Nephron (organoid): ENCODE measurements at regions not wholly inside any gene's neighbourhood (a gene's known extent, or its start where the extent isn't known, plus 50 kb on each side); places are given as distances from the start of the nearest gene placed in this dataset.
"Not testable (repeated sequence)": the region's sequence is repeated elsewhere in the genome, so short reads cannot be mapped to it uniquely, and the experiment has no call there.

Source experiments
- H3K27ac Mint-ChIP-seq, 3 experiments: 2 replicates each; pipeline ENCODE4 v1.8.0; 2020; ENCODE audit warnings: mixed read lengths in 3 of 3, mild to moderate bottlenecking in 2 of 3, moderate library complexity in 1 of 3
- H3K27me3 Mint-ChIP-seq: 2 replicates; pipeline ENCODE4 v1.8.0; 2021; ENCODE audit warnings: low read depth, mild to moderate bottlenecking, moderate library complexity, mixed read lengths
- H3K36me3 Mint-ChIP-seq: 2 replicates; pipeline ENCODE4 v1.8.0; 2020; ENCODE audit warnings: low read depth, mixed read lengths
- H3K4me1 Mint-ChIP-seq: 2 replicates; pipeline ENCODE4 v1.8.0; 2020; ENCODE audit warnings: mixed read lengths
- H3K4me3 Mint-ChIP-seq, 3 experiments: 2 replicates each; pipeline ENCODE4 v1.8.0; 2020; ENCODE audit warnings: mild to moderate bottlenecking in 3 of 3, mixed read lengths in 3 of 3, moderate library complexity in 2 of 3
- H3K9me3 Mint-ChIP-seq: 2 replicates; pipeline ENCODE4 v1.8.0; 2020; ENCODE audit warnings: mixed read lengths
- CTCF ChIP-seq, 3 experiments: fragments of 200-600 bp; sonication (generic); IDR thresholded peaks; one replicate each; pipeline ENCODE4 v1.5.0; 2021; ENCODE audit warnings: antibody characterized with exemption in 3 of 3; ENCODE audit not compliant: unreplicated experiment in 3 of 3

- no peak for TF ChIP-seq CTCF (IDR thresholded peaks at IDR 0.05; ENCODE audit: unreplicated experiment in 3 of 3)
- Mint-ChIP-seq H3K27me3 (peaks cover 6% of the 10 kb centered on the region), H3K9me3 (peaks cover 10% of the 10 kb centered on the region), H3K27ac (no peak overlapping the region), H3K4me3 (no peak overlapping the region), H3K36me3 (no peaks in the 10 kb centered on the region), H3K4me1 (no peaks in the 10 kb centered on the region)
These were observed 130.1 kb upstream of the EGR2 start for GRCh38 chr10:62946278-62946677.

- TF ChIP-seq CTCF (IDR thresholded peaks at IDR 0.05; ENCODE audit: unreplicated experiment in 3 of 3) = no peak
- Mint-ChIP-seq H3K9me3 (peaks cover 4% of the 10 kb centered on the region), H3K4me1 (peaks cover 8% of the 10 kb centered on the region), H3K27ac (no peak overlapping the region), H3K36me3 (no peaks in the 10 kb centered on the region), H3K4me3 (no peak overlapping the region), H3K27me3 (peaks cover 3% of the 10 kb centered on the region)
These were observed 123.5 kb upstream of the EGR2 start for GRCh38 chr10:62939698-62940097.

GRCh38 chr10:62938672-62939071 lies 122.5 kb upstream of the EGR2 start:
- no peak for TF ChIP-seq CTCF (IDR thresholded peaks at IDR 0.05; ENCODE audit: unreplicated experiment in 3 of 3)
- H3K4me1 Mint-ChIP-seq = peaks cover 12% of the 10 kb centered on the region
- no peak overlapping the region for H3K4me3 Mint-ChIP-seq
- peaks cover 4% of the 10 kb centered on the region for H3K9me3 Mint-ChIP-seq
- no peaks in the 10 kb centered on the region for H3K36me3 Mint-ChIP-seq
- peak overlapping the region in 2 of 3 experiments; percentile 3 to 5 for H3K27ac Mint-ChIP-seq
- H3K27me3 Mint-ChIP-seq = no peaks in the 10 kb centered on the region

GRCh38 chr10:62937674-62938073 lies 121.5 kb upstream of the EGR2 start:
- Mint-ChIP-seq H3K9me3 (peaks cover 4% of the 10 kb centered on the region), H3K27ac (no peak overlapping the region), H3K4me1 (peaks cover 12% of the 10 kb centered on the region), H3K36me3 (no peaks in the 10 kb centered on the region), H3K4me3 (no peak overlapping the region), H3K27me3 (no peaks in the 10 kb centered on the region)
- no peak for TF ChIP-seq CTCF (IDR thresholded peaks at IDR 0.05; ENCODE audit: unreplicated experiment in 3 of 3)

GRCh38 chr10:62935022-62935421 lies 118.9 kb upstream of the EGR2 start:
- no peak for TF ChIP-seq CTCF (IDR thresholded peaks at IDR 0.05; ENCODE audit: unreplicated experiment in 3 of 3)
- Mint-ChIP-seq H3K27ac (peak overlapping the region in 2 of 3 experiments; percentile 19 to 53), H3K36me3 (no peaks in the 10 kb centered on the region), H3K27me3 (no peaks in the 10 kb centered on the region), H3K4me3 (no peak overlapping the region), H3K4me1 (peaks cover 12% of the 10 kb centered on the region), H3K9me3 (peaks cover 4% of the 10 kb centered on the region)

- no peaks in the 10 kb centered on the region for H3K36me3 Mint-ChIP-seq
- TF ChIP-seq CTCF (IDR thresholded peaks at IDR 0.05; ENCODE audit: unreplicated experiment in 3 of 3) = no peak
- peaks cover 4% of the 10 kb centered on the region for H3K9me3 Mint-ChIP-seq
- peaks cover 12% of the 10 kb centered on the region for H3K4me1 Mint-ChIP-seq
- H3K4me3 Mint-ChIP-seq = no peak overlapping the region
- H3K27ac Mint-ChIP-seq = peak overlapping the region in 2 of 3 experiments; percentile 19 to 53
- H3K27me3 Mint-ChIP-seq = no peaks in the 10 kb centered on the region
These were observed 118.1 kb upstream of the EGR2 start for GRCh38 chr10:62934258-62934657.

- not testable (repeated sequence) for H3K27me3 Mint-ChIP-seq, H3K9me3 Mint-ChIP-seq
These were observed 112.6 kb upstream of the EGR2 start for GRCh38 chr10:62928763-62929162.

More at GRCh38 chr10:62928763-62929162, 112.6 kb upstream of the EGR2 start:
- H3K4me1 Mint-ChIP-seq, H3K27ac Mint-ChIP-seq, H3K4me3 Mint-ChIP-seq, H3K36me3 Mint-ChIP-seq: not testable (repeated sequence)
